CD14-positive monocyte (primary cell): ENCODE measurements at regions not wholly inside any gene's neighbourhood (a gene's known extent, or its start where the extent isn't known, plus 50 kb on each side); places are given as distances from the start of the nearest gene placed in this dataset.

Experiments used
- DNase-seq, 3 donors: peaks; one replicate each; pipeline ENCODE4 v3.0.0-alpha.2; 2011 to 2022
- H2AFZ ChIP-seq: 2 replicates; pipeline ENCODE4 v1.6.0; 2012; ENCODE audit warnings: mild to moderate bottlenecking, low read depth, low read length, inconsistent platforms; ENCODE audit not compliant: insufficient read depth, poor library complexity, severe bottlenecking
- H3K27ac ChIP-seq, 2 donors: 1 replicate in 1 of 2; 2 replicates in 1 of 2; pipeline ENCODE4 v1.5.1; 2012 to 2013; ENCODE audit warnings: low read length in 2 of 2, control low read depth in 1 of 2, inconsistent platforms in 1 of 2, low read depth in 1 of 2, mild to moderate bottlenecking in 1 of 2
- H3K27me3 ChIP-seq, 2 donors: one replicate each; pipeline versions ENCODE4 v1.6.0 to v1.6.1; 2011 to 2013; ENCODE audit warnings: low read length in 2 of 2; ENCODE audit not compliant: control insufficient read depth in 2 of 2, insufficient read depth in 2 of 2
- H3K36me3 ChIP-seq, 2 donors: replicated peaks in 1 of 2; 1 replicate in 1 of 2; 2 replicates in 1 of 2; pipeline versions ENCODE4 v1.5.1 to v1.6.1; 2012 to 2013; ENCODE audit warnings: low read length in 2 of 2, control low read depth in 1 of 2, inconsistent platforms in 1 of 2, mild to moderate bottlenecking in 1 of 2; ENCODE audit not compliant: insufficient read depth in 2 of 2, control insufficient read depth in 1 of 2
- H3K4me1 ChIP-seq, 2 donors: 1 replicate in 1 of 2; 2 replicates in 1 of 2; pipeline versions ENCODE4 v1.5.1 to v1.6.1; 2012 to 2013; ENCODE audit warnings: low read length in 2 of 2, control low read depth in 1 of 2, inconsistent platforms in 1 of 2, mild to moderate bottlenecking in 1 of 2, moderate library complexity in 1 of 2; ENCODE audit not compliant: insufficient read depth in 2 of 2, control insufficient read depth in 1 of 2
- H3K4me2 ChIP-seq: replicated peaks from 2 replicates; pipeline ENCODE3; 2012; ENCODE audit warnings: low read length, moderate library complexity, mild to moderate bottlenecking; ENCODE audit not compliant: poor library complexity, severe bottlenecking; ENCODE audit errors: extremely low read depth
- H3K4me3 ChIP-seq, 3 experiments: fragments of 200-600 bp in 1 of 3; sonication (generic) in 1 of 3; replicated peaks in 1 of 3; 1 replicate in 2 of 3; 2 replicates in 1 of 3; pipeline ENCODE4 v1.5.1; 2011 to 2013; ENCODE audit warnings: low read length in 3 of 3, mild to moderate bottlenecking in 3 of 3, control low read depth in 2 of 3, low read depth in 2 of 3, inconsistent platforms in 1 of 3, moderate library complexity in 1 of 3
- H3K79me2 ChIP-seq: 2 replicates; pipeline ENCODE4 v1.6.0; 2012; ENCODE audit warnings: mild to moderate bottlenecking, control low read depth, inconsistent platforms, low read length, moderate library complexity; ENCODE audit not compliant: insufficient read depth
- H3K9ac ChIP-seq: 2 replicates; pipeline ENCODE4 v1.6.0; 2017; ENCODE audit warnings: low read length, mild to moderate bottlenecking; ENCODE audit not compliant: insufficient read depth, poor library complexity, severe bottlenecking
- H3K9me3 ChIP-seq, 2 donors: replicated peaks in 1 of 2; 1 replicate in 1 of 2; 2 replicates in 1 of 2; pipeline versions ENCODE4 v1.5.1 to v1.6.1; 2012 to 2013; ENCODE audit warnings: low read length in 2 of 2, control low read depth in 1 of 2; ENCODE audit not compliant: control insufficient read depth in 1 of 2, insufficient read depth in 1 of 2
- H4K20me1 ChIP-seq: 2 replicates; pipeline ENCODE4 v1.6.0; 2012; ENCODE audit warnings: mild to moderate bottlenecking, low read length, control low read depth, moderate library complexity; ENCODE audit not compliant: insufficient read depth
- H3K27ac Mint-ChIP-seq, 7 donors: one replicate each; pipeline ENCODE4 v1.8.0; 2020; ENCODE audit warnings: mild to moderate bottlenecking in 7 of 7, mixed read lengths in 7 of 7, moderate library complexity in 6 of 7, inconsistent platforms in 2 of 7
- H3K27me3 Mint-ChIP-seq, 3 donors: one replicate each; pipeline ENCODE4 v1.8.0; 2021 to 2022; ENCODE audit warnings: low read depth in 3 of 3, mild to moderate bottlenecking in 3 of 3, mixed read lengths in 3 of 3, moderate library complexity in 3 of 3, inconsistent platforms in 1 of 3
- H3K36me3 Mint-ChIP-seq, 2 donors: one replicate each; pipeline ENCODE4 v1.8.0; 2020; ENCODE audit warnings: mixed read lengths in 2 of 2, inconsistent platforms in 1 of 2, mild to moderate bottlenecking in 1 of 2
- H3K4me1 Mint-ChIP-seq: one replicate; pipeline ENCODE4 v1.8.0; 2020; ENCODE audit warnings: mild to moderate bottlenecking, mixed read lengths
- H3K4me3 Mint-ChIP-seq, 2 donors: one replicate each; pipeline ENCODE4 v1.8.0; 2020; ENCODE audit warnings: mild to moderate bottlenecking in 2 of 2, mixed read lengths in 2 of 2, moderate library complexity in 1 of 2
- H3K9me3 Mint-ChIP-seq, 7 donors: one replicate each; pipeline ENCODE4 v1.8.0; 2020 to 2022; ENCODE audit warnings: mixed read lengths in 7 of 7, mild to moderate bottlenecking in 6 of 7, moderate library complexity in 6 of 7, inconsistent platforms in 2 of 7
- WGBS: methylation state at CpG from one replicate; pipeline ENCODE4 v1.1.5; 2013; ENCODE audit warnings: missing lambda C conversion rate; ENCODE audit not compliant: insufficient coverage; 5-methylcytosine and 5-hydroxymethylcytosine counted together
- intact Hi-C, 2 donors: fragments of 100-400 bp; cut with micrococcal nuclease; formaldehyde crosslinking; loops; one replicate each; pipeline versions ENCODE4 v1.15.0 to v1.15.1; 2023
- TF ChIP-seq, protein P1 (sequence below): fragments of 200-600 bp; IDR thresholded peaks from one replicate; pipeline ENCODE4 v1.8.0; 2022; ENCODE audit warnings: antibody characterized with exemption, mild to moderate bottlenecking

DNA sequence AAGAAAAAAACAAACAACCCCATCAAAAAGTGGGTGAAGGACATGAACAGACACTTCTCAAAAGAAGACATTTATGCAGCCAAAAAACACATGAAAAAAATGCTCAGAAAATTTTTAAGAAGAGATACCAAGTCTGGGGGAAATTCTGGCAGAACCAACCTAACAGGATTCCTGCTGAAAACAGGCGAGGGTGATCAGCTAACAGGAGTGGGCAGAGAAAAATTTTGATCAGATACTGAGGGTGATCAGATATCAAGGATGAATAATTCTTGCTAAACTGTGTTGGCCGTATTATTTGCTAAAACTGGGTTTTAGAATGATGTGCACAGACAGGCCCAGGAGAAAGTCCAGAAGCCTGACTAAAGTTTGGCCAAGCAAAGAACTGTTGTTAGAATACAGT lies 557.3 kb downstream of the CD109 start:
- Histone ChIP-seq H3K4me2 (no peak overlapping the region), H3K9me3 (no peaks in the 10 kb centered on the region), H4K20me1 (no peaks in the 10 kb centered on the region), H3K9ac (no peak overlapping the region), H3K79me2 (no peaks in the 10 kb centered on the region), H3K36me3 (no peaks in the 10 kb centered on the region), H3K27ac (no peak overlapping the region), H2AFZ (no peak overlapping the region), H3K27me3 (no peaks in the 10 kb centered on the region), H3K4me1 (no peaks in the 10 kb centered on the region), H3K4me3 (no peak overlapping the region)
- no peaks in the 10 kb centered on the region for H3K27me3 Mint-ChIP-seq
- H3K9me3 Mint-ChIP-seq, result peaks cover 0 to 15% (median 6%) of the 10 kb centered on the region in 7 donors
- TF ChIP-seq, protein P1, sequence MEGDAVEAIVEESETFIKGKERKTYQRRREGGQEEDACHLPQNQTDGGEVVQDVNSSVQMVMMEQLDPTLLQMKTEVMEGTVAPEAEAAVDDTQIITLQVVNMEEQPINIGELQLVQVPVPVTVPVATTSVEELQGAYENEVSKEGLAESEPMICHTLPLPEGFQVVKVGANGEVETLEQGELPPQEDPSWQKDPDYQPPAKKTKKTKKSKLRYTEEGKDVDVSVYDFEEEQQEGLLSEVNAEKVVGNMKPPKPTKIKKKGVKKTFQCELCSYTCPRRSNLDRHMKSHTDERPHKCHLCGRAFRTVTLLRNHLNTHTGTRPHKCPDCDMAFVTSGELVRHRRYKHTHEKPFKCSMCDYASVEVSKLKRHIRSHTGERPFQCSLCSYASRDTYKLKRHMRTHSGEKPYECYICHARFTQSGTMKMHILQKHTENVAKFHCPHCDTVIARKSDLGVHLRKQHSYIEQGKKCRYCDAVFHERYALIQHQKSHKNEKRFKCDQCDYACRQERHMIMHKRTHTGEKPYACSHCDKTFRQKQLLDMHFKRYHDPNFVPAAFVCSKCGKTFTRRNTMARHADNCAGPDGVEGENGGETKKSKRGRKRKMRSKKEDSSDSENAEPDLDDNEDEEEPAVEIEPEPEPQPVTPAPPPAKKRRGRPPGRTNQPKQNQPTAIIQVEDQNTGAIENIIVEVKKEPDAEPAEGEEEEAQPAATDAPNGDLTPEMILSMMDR, result no peak
- H3K4me3 Mint-ChIP-seq, result no peak overlapping the region
- no peaks in the 10 kb centered on the region for H3K4me1 Mint-ChIP-seq
- WGBS, result 86% methylated on average over 2 of the region's 2 CpGs
- no peaks in the 10 kb centered on the region for H3K36me3 Mint-ChIP-seq
- DNase-seq, result no peak
- no peak overlapping the region for H3K27ac Mint-ChIP-seq
- intact Hi-C loops, result no loop called here

DNA sequence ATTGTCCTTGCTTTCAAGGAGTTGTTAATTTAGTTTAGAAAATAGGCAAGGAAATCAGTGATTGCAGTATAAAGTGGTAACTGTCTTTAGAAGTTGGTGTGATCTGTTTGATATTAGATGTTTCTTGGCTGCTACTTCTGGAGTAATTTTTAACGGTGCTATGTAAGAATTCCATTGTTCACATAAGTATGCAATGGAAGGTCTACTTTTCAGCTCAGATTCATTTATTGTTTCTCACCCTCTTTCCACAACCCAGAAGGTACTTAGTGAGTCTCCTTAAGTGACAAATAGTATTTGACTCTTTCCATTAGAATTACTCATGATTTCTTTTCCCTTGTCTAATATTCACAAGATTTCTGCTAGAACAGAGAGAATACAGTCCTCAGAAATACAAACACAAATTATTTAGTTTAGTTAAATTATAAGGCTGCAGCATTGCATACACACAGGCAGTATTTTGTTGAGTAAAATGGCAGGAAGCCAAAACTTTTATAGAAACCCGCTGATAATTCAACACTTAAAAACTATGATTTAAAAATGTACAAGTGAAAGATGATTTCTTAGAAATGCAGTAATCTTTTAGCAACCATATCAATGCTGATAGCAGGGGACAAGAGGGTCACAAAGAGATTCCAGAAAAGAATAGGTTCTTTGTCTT lies 554.3 kb downstream of the CD109 start:
- Histone ChIP-seq H3K9ac (no peak overlapping the region), H2AFZ (no peak overlapping the region), H4K20me1 (no peaks in the 10 kb centered on the region), H3K27me3 (no peaks in the 10 kb centered on the region), H3K9me3 (no peaks in the 10 kb centered on the region), H3K4me2 (no peak overlapping the region), H3K4me1 (no peaks in the 10 kb centered on the region), H3K79me2 (no peaks in the 10 kb centered on the region), H3K27ac (no peak overlapping the region), H3K36me3 (no peaks in the 10 kb centered on the region), H3K4me3 (no peak overlapping the region)
- intact Hi-C loops, result no loop called here
- Mint-ChIP-seq H3K27me3 (no peaks in the 10 kb centered on the region), H3K9me3 (peaks cover 0 to 11% (median 2%) of the 10 kb centered on the region in 7 donors), H3K27ac (no peak overlapping the region), H3K36me3 (no peaks in the 10 kb centered on the region), H3K4me3 (no peak overlapping the region), H3K4me1 (no peaks in the 10 kb centered on the region)
- no peak for DNase-seq
- no CpG with 5 or more reads among the region's 2 CpGs for WGBS
- TF ChIP-seq, protein P1, result no peak
